SK-N-MC (cell line): ENCODE measurements at regions not wholly inside any gene's neighbourhood (a gene's known extent, or its start where the extent isn't known, plus 50 kb on each side); places are given as distances from the start of the nearest gene placed in this dataset.
"Not testable (repeated sequence)": the region's sequence is repeated elsewhere in the genome, so short reads cannot be mapped to it uniquely, and the experiment has no call there.

ENCODE experiments used
- EZH2 ChIP-seq: fragments of 200-600 bp; sonication (generic); IDR thresholded peaks from one replicate; pipeline ENCODE4 v1.6.1; 2017; ENCODE audit warnings: antibody characterized with exemption
- POLR2AphosphoS5 ChIP-seq: IDR thresholded peaks from 2 replicates; pipeline ENCODE4 v1.6.1; 2012; ENCODE audit warnings: mild to moderate bottlenecking, low read depth, low read length, borderline replicate concordance

- not testable (repeated sequence) for TF ChIP-seq POLR2AphosphoS5, EZH2
These were observed 218.6 kb downstream of the MSX2 start for GRCh38 chr5:174943002-174943401.
